Amygdala (tissue), 56 donors: ENCODE measurements at regions not wholly inside any gene's neighbourhood (a gene's known extent, or its start where the extent isn't known, plus 50 kb on each side); places are given as distances from the start of the nearest gene placed in this dataset.

Experiments used
- DNase-seq, 56 donors: peaks; one replicate each; lab custom pipeline; 2025; lab: John Stamatoyannopoulos, UW

GRCh38 chrX:79300856-79301255 lies 66.3 kb downstream of the ITM2A start:
- DNase-seq: no peak

- no peak for DNase-seq
Measured at GRCh38 chrX:79290596-79290995, 76.5 kb downstream of the ITM2A start.

- no peak for DNase-seq
Measured at GRCh38 chrX:79288733-79289132, 78.4 kb downstream of the ITM2A start.

- no peak for DNase-seq
Measured at GRCh38 chrX:79287724-79288123, 79.4 kb downstream of the ITM2A start.

GRCh38 chrX:79281775-79282174 lies 85.4 kb downstream of the ITM2A start:
- no peak for DNase-seq

GRCh38 chrX:79270401-79270800 lies 96.7 kb downstream of the ITM2A start:
- DNase-seq: peak in 2 of 56 donors; percentile 0 to 10

- DNase-seq: no peak
Measured at GRCh38 chrX:79268788-79269187, 98.3 kb downstream of the ITM2A start.

GRCh38 chrX:79266702-79267101 lies 100.4 kb downstream of the ITM2A start:
- no peak for DNase-seq

- DNase-seq: no peak
Measured at GRCh38 chrX:79263550-79263949, 103.6 kb downstream of the ITM2A start.

GRCh38 chrX:79259073-79259689 lies 108.0 kb downstream of the ITM2A start:
- no peak for DNase-seq

- no peak for DNase-seq
Measured at GRCh38 chrX:79243691-79244090, 99.2 kb downstream of the GPR174 start.

- DNase-seq: no peak
Measured at GRCh38 chrX:79235899-79236298, 91.4 kb downstream of the GPR174 start.

GRCh38 chrX:79231662-79232061 lies 87.2 kb downstream of the GPR174 start:
- no peak for DNase-seq
